Esophagus muscularis mucosa (tissue), 4 donors: ENCODE measurements at regions not wholly inside any gene's neighbourhood (a gene's known extent, or its start where the extent isn't known, plus 50 kb on each side); places are given as distances from the start of the nearest gene placed in this dataset.
"Not testable (repeated sequence)": the region's sequence is repeated elsewhere in the genome, so short reads cannot be mapped to it uniquely, and the experiment has no call there.

Experiments
- DNase-seq: peaks from one replicate; pipeline ENCODE4 v3.0.0-alpha.2; 2017; ENCODE audit errors: extremely low spot score
- H3K27ac ChIP-seq, 4 donors: fragments of 200-600 bp; sonication (generic); replicated peaks in 1 of 4; 1 replicate in 3 of 4; 2 replicates in 1 of 4; pipeline ENCODE4 v1.5.1; 2016 to 2019; ENCODE audit warnings: mild to moderate bottlenecking in 1 of 4
- H3K27me3 ChIP-seq, 4 donors: fragments of 200-600 bp; sonication (generic); one replicate each; pipeline versions ENCODE4 v1.5.1 to v1.6.0; 2016 to 2019
- H3K36me3 ChIP-seq, 4 donors: fragments of 200-600 bp; sonication (generic); one replicate each; pipeline ENCODE4 v1.5.1; 2016 to 2019
- H3K4me1 ChIP-seq, 4 donors: fragments of 200-600 bp; sonication (generic); one replicate each; pipeline ENCODE4 v1.5.1; 2016 to 2019
- H3K4me3 ChIP-seq, 4 donors: fragments of 200-600 bp; sonication (generic); 1 replicate in 2 of 4; 2 replicates in 2 of 4; pipeline ENCODE4 v1.5.1; 2016 to 2019; ENCODE audit warnings: mild to moderate bottlenecking in 4 of 4, moderate library complexity in 1 of 4
- H3K9me3 ChIP-seq, 4 donors: fragments of 200-600 bp; sonication (generic); 1 replicate in 3 of 4; 2 replicates in 1 of 4; pipeline ENCODE4 v1.5.1; 2016 to 2019
- CTCF ChIP-seq, 3 experiments: fragments of 200-600 bp in 2 of 3; fragments of 450-650 bp in 1 of 3; sonication (generic) in 2 of 3; IDR thresholded peaks; one replicate each; pipeline ENCODE4 v1.5.1; 2017 to 2019; ENCODE audit warnings: antibody characterized with exemption in 3 of 3, mild to moderate bottlenecking in 2 of 3, moderate library complexity in 1 of 3
- EP300 ChIP-seq: sonication (generic); formaldehyde crosslinking; IDR thresholded peaks from one replicate; pipeline ENCODE4 v1.6.1; 2017; ENCODE audit warnings: antibody characterized with exemption
- POLR2A ChIP-seq: fragments of 450-650 bp; IDR thresholded peaks from one replicate; pipeline ENCODE4 v1.6.1; 2017; ENCODE audit warnings: antibody characterized with exemption, moderate library complexity, mild to moderate bottlenecking, low read depth
- POLR2AphosphoS5 ChIP-seq, 2 donors: sonication (generic); formaldehyde crosslinking; IDR thresholded peaks; one replicate each; pipeline ENCODE4 v1.6.1; 2017; ENCODE audit warnings: antibody characterized with exemption in 2 of 2
- WGBS: methylation state at CpG from one replicate; pipeline ENCODE4 v1.1.5; 2018; 5-methylcytosine and 5-hydroxymethylcytosine counted together
- intact Hi-C: fragments of 100-400 bp; cut with DNase I; formaldehyde crosslinking; loops from one replicate; pipeline ENCODE4 v1.15.1; 2023

GRCh38 chr1:60848583-60849188 lies 233.7 kb upstream of the NFIA start:
- Histone ChIP-seq H3K36me3 (no peaks in the 10 kb centered on the region), H3K9me3 (peaks cover 0 to 16% (median 3%) of the 10 kb centered on the region in 4 donors), H3K27me3 (no peaks in the 10 kb centered on the region), H3K4me3 (no peak overlapping the region), H3K27ac (no peak overlapping the region), H3K4me1 (no peaks in the 10 kb centered on the region)
- DNase-seq = no peak
- no peak for TF ChIP-seq EP300
- no peak for TF ChIP-seq POLR2AphosphoS5 (IDR thresholded peaks at IDR 0.05)
- TF ChIP-seq CTCF (IDR thresholded peaks at IDR 0.05) = peak; percentile 18 to 44 (median 44)
- TF ChIP-seq POLR2A = no peak
- intact Hi-C loops = loop anchor here (2.0 kb wide), 1 partner anchor 194 kb away; no protein-coding TSS in a partner anchor
- 36% methylated on average over 1 of the region's 1 CpG for WGBS

- Histone ChIP-seq H3K27me3 (no peaks in the 10 kb centered on the region), H3K9me3 (peaks cover 0 to 16% (median 3%) of the 10 kb centered on the region in 4 donors), H3K4me3 (no peak overlapping the region), H3K27ac (no peak overlapping the region), H3K36me3 (no peaks in the 10 kb centered on the region), H3K4me1 (no peaks in the 10 kb centered on the region)
- 91% methylated on average over 4 of the region's 4 CpGs for WGBS
- TF ChIP-seq EP300 (no peak), CTCF (IDR thresholded peaks at IDR 0.05) (no peak), POLR2AphosphoS5 (IDR thresholded peaks at IDR 0.05) (no peak), POLR2A (no peak)
- intact Hi-C loops = loop anchor here (2.0 kb wide), 1 partner anchor 195 kb away; no protein-coding TSS in a partner anchor
- DNase-seq = no peak
Observed at GRCh38 chr1:60847855-60848582, 234.3 kb upstream of the NFIA start.

DNA sequence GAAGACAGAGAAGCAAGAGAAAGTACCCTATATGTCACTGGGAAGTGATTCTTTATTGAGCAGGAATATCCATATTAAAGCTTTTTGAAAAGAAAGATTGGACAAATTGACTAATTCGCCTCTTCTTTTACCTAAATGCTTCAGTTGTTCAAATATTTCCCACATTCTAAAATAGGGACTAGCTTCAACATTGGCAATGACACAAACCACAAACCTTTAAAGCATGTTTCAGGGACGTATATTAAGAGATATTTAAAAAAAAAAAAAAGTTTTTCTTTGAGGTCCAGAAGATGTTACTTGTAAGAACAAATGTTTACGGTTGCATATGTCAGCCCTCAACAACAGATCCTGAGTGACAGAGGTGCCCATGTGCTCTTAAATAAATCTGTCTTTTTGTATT lies 235.0 kb upstream of the NFIA start:
- H3K27ac ChIP-seq = no peak overlapping the region
- TF ChIP-seq EP300 (no peak), CTCF (IDR thresholded peaks at IDR 0.05) (no peak), POLR2AphosphoS5 (IDR thresholded peaks at IDR 0.05) (no peak), POLR2A (no peak)
- H3K36me3 ChIP-seq = no peaks in the 10 kb centered on the region
- WGBS = 86% methylated on average over 3 of the region's 3 CpGs
- H3K4me3 ChIP-seq = no peak overlapping the region
- no peak for DNase-seq
- peaks cover 0 to 16% (median 3%) of the 10 kb centered on the region in 4 donors for H3K9me3 ChIP-seq
- no peaks in the 10 kb centered on the region for H3K4me1 ChIP-seq
- intact Hi-C loops = no loop called here
- no peaks in the 10 kb centered on the region for H3K27me3 ChIP-seq

GRCh38 chr1:60845659-60846058 lies 236.7 kb upstream of the NFIA start:
- H3K27ac ChIP-seq, DNase-seq, H3K36me3 ChIP-seq, H3K4me1 ChIP-seq, intact Hi-C loops, H3K4me3 ChIP-seq, H3K27me3 ChIP-seq: not testable (repeated sequence)
- 97% methylated on average over 3 of the region's 3 CpGs for WGBS
- H3K9me3 ChIP-seq = peaks cover 0 to 16% (median 3%) of the 10 kb centered on the region in 4 donors

DNA sequence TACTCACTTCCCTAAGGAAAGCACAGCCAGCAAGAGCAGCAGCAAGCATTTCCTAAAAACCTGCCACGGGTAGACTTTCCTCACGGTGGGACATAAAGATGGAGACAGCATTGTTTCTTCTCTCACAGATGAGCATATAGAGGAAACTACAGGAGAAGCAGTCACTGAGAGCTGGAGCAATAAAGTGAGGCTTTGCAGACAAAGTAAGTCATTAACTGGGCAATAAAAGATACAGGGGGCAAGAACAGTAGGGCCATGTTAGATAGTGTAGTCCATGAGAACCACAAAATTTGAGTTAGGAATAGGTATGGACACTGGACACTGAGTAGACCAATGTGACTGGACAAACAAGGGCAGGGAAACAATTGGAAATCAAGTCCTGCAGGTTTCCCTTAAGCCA lies 240.1 kb upstream of the NFIA start:
- no peak for DNase-seq
- TF ChIP-seq CTCF (IDR thresholded peaks at IDR 0.05) = no peak
- no peak for TF ChIP-seq POLR2A
- no peak for TF ChIP-seq EP300
- TF ChIP-seq POLR2AphosphoS5 (IDR thresholded peaks at IDR 0.05) = no peak
- Histone ChIP-seq H3K36me3 (no peaks in the 10 kb centered on the region), H3K4me1 (no peaks in the 10 kb centered on the region), H3K27ac (no peak overlapping the region), H3K4me3 (no peak overlapping the region), H3K9me3 (peaks cover 0 to 5% (median 0%) of the 10 kb centered on the region in 4 donors), H3K27me3 (no peaks in the 10 kb centered on the region)
- 84% methylated on average over 2 of the region's 2 CpGs for WGBS
- intact Hi-C loops = no loop called here
